ENCODE measurements at regions not wholly inside any gene's neighbourhood (a gene's known extent, or its start where the extent isn't known, plus 50 kb on each side); places are given as distances from the start of the nearest gene placed in this dataset.

DNA sequence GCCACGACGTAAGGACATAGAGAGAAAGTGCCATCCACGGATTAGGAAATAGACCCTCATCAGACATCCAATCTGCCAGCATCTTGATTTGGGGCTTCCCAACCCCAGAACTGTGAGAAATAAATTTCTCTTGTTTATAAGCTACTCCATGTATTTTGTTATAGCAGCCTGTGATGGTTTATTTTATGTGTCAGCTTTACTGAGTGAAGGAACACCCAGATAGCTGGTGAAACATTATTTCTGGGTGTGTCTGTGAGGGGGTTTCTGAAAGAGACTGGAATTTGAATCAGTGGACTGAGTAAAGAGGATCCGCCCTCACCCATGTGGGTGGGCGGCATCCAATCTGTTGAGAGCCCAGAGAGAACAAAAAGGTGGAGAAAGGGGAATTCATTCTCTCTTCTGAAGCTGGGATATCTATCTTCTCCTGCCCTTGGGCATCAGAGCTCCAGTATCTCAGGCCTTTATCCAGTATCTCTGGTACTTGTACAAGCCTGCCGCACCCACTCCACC is 131.5 kb upstream of the ANKFN1 start:
- TF ChIP-seq, protein P1, sequence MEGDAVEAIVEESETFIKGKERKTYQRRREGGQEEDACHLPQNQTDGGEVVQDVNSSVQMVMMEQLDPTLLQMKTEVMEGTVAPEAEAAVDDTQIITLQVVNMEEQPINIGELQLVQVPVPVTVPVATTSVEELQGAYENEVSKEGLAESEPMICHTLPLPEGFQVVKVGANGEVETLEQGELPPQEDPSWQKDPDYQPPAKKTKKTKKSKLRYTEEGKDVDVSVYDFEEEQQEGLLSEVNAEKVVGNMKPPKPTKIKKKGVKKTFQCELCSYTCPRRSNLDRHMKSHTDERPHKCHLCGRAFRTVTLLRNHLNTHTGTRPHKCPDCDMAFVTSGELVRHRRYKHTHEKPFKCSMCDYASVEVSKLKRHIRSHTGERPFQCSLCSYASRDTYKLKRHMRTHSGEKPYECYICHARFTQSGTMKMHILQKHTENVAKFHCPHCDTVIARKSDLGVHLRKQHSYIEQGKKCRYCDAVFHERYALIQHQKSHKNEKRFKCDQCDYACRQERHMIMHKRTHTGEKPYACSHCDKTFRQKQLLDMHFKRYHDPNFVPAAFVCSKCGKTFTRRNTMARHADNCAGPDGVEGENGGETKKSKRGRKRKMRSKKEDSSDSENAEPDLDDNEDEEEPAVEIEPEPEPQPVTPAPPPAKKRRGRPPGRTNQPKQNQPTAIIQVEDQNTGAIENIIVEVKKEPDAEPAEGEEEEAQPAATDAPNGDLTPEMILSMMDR (IDR thresholded peaks at IDR 0.05), result no peak
- TF ChIP-seq POLR2A (IDR thresholded peaks at IDR 0.05), result no peak

All from Peyer's patch (tissue), 4 donors.